ENCODE measurements at regions not wholly inside any gene's neighbourhood (a gene's known extent, or its start where the extent isn't known, plus 50 kb on each side); places are given as distances from the start of the nearest gene placed in this dataset.
"Not testable (repeated sequence)": the region's sequence is repeated elsewhere in the genome, so short reads cannot be mapped to it uniquely, and the experiment has no call there.

GRCh38 chr11:45388472-45388871, 102.3 kb upstream of the SYT13 start:
- Histone ChIP-seq H3K79me1 (ENCODE audit: low read depth in 1 of 2, low read length in 2 of 2) (no peaks in the 10 kb centered on the region), H3K9me1 (ENCODE audit: insufficient read depth, low read length) (no peaks in the 10 kb centered on the region), H4K91ac (ENCODE audit: insufficient read depth, low read depth, low read length) (no peak overlapping the region), H3K27me3 (ENCODE audit: control insufficient read depth, insufficient read depth, low read length) (peaks cover 16% of the 10 kb centered on the region), H4K5ac (ENCODE audit: low read depth, low read length) (no peak overlapping the region), H2BK20ac (ENCODE audit: low read depth, low read length) (no peak overlapping the region), H2AFZ (replicated peaks; ENCODE audit: low read length, poor library complexity) (no peak overlapping the region), H3K4me1 (ENCODE audit: control insufficient read depth, insufficient read depth, low read length) (no peaks in the 10 kb centered on the region), H2BK15ac (ENCODE audit: low read depth, low read length) (no peak overlapping the region), H4K20me1 (ENCODE audit: insufficient read depth, low read length) (no peaks in the 10 kb centered on the region), H3K4ac (ENCODE audit: low read depth, low read length) (no peak overlapping the region), H3K56ac (ENCODE audit: extremely low read depth, insufficient read depth, low read length) (no peak overlapping the region), H3K18ac (ENCODE audit: low read depth, low read length) (no peak overlapping the region), H2BK120ac (ENCODE audit: low read depth, low read length) (no peak overlapping the region), H3K14ac (replicated peaks; ENCODE audit: low read depth, low read length) (no peak overlapping the region), H3K4me3 (ENCODE audit: insufficient read depth, low read depth, low read length) (no peak overlapping the region), H2BK5ac (ENCODE audit: low read depth, low read length, poor library complexity, severe bottlenecking) (no peak overlapping the region), H3K36me3 (ENCODE audit: control insufficient read depth, insufficient read depth, low read length) (no peaks in the 10 kb centered on the region), H3K4me2 (ENCODE audit: low read depth, low read length) (no peak overlapping the region), H4K8ac (ENCODE audit: low read depth in 2 of 2, low read length in 2 of 2) (no peak overlapping the region), H2AK9ac (replicated peaks; ENCODE audit: low read depth, low read length, poor library complexity) (no peak overlapping the region), H3K9ac (ENCODE audit: low read depth, low read length) (no peak overlapping the region), H2AK5ac (ENCODE audit: low read depth, low read length) (no peak overlapping the region), H3K23ac (ENCODE audit: low read depth, low read length) (no peak overlapping the region), H3K27ac (ENCODE audit: insufficient read depth, low read length) (no peak overlapping the region), H3K9me3 (ENCODE audit: control insufficient read depth, insufficient read depth, low read length) (no peaks in the 10 kb centered on the region)
- ChIA-PET CTCF (no interaction called here), POLR2A (ENCODE audit: unreplicated experiment) (no interaction called here)
- intact Hi-C loops (cut with micrococcal nuclease) (no loop called here), dilution Hi-C loops (cut with HindIII; ENCODE audit: low sequenced_read_pairs, unreplicated experiment) (no loop called here), in situ Hi-C loops (cut with MboI; ENCODE audit: low sequenced_read_pairs) (no loop called here)
- ATAC-seq (ENCODE audit: low read depth) (no peak), DNase-seq (no peak)
- no TSS peak for BruUV-seq (replicated peaks)
- TF ChIP-seq RCOR1 (IDR thresholded peaks at IDR 0.05; ENCODE audit: insufficient replicate concordance, low read length) (no peak), POLR2A (IDR thresholded peaks at IDR 0.05; ENCODE audit: low read depth, low read length) (no peak)
- TF ChIP-seq, protein P1, sequence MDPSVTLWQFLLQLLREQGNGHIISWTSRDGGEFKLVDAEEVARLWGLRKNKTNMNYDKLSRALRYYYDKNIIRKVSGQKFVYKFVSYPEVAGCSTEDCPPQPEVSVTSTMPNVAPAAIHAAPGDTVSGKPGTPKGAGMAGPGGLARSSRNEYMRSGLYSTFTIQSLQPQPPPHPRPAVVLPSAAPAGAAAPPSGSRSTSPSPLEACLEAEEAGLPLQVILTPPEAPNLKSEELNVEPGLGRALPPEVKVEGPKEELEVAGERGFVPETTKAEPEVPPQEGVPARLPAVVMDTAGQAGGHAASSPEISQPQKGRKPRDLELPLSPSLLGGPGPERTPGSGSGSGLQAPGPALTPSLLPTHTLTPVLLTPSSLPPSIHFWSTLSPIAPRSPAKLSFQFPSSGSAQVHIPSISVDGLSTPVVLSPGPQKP (IDR thresholded peaks at IDR 0.05; ENCODE audit: borderline replicate concordance, low read depth, low read length), result no peak
- TF ChIP-seq, protein P2, sequence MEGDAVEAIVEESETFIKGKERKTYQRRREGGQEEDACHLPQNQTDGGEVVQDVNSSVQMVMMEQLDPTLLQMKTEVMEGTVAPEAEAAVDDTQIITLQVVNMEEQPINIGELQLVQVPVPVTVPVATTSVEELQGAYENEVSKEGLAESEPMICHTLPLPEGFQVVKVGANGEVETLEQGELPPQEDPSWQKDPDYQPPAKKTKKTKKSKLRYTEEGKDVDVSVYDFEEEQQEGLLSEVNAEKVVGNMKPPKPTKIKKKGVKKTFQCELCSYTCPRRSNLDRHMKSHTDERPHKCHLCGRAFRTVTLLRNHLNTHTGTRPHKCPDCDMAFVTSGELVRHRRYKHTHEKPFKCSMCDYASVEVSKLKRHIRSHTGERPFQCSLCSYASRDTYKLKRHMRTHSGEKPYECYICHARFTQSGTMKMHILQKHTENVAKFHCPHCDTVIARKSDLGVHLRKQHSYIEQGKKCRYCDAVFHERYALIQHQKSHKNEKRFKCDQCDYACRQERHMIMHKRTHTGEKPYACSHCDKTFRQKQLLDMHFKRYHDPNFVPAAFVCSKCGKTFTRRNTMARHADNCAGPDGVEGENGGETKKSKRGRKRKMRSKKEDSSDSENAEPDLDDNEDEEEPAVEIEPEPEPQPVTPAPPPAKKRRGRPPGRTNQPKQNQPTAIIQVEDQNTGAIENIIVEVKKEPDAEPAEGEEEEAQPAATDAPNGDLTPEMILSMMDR (conservative IDR thresholded peaks at IDR 0.05; ENCODE audit: low read depth, low read length), result no peak
- TF ChIP-seq, protein P3, sequence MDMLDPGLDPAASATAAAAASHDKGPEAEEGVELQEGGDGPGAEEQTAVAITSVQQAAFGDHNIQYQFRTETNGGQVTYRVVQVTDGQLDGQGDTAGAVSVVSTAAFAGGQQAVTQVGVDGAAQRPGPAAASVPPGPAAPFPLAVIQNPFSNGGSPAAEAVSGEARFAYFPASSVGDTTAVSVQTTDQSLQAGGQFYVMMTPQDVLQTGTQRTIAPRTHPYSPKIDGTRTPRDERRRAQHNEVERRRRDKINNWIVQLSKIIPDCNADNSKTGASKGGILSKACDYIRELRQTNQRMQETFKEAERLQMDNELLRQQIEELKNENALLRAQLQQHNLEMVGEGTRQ (IDR thresholded peaks at IDR 0.05; ENCODE audit: low read depth, low read length), result no peak
- no CpG with 5 or more reads among the region's 1 CpG for WGBS, 2 experiments (ENCODE audit: extremely low coverage in 2 of 2, insufficient read length in 1 of 2)

DNA sequence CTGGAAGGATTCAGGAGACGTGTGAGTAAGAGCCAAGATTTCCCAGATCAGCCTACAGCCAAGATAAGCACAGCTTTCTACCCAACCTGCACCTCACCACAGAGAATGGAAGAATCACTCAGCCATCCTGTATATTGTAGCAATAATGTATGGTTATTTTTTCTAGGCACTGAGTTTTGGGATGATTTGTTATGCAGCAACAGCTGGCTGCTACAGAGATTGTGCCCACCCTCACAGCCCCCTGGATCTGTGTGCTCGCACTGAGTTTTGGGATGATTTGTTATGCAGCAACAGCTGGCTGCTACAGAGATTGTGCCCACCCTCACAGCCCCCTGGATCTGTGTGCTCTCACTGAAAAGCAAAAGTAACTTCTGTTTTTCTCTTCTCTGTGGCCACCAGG, 101.7 kb upstream of the SYT13 start:
- H2BK5ac ChIP-seq (ENCODE audit: low read depth, low read length, poor library complexity, severe bottlenecking); H3K4me2 ChIP-seq (ENCODE audit: low read depth, low read length); H3K4ac ChIP-seq (ENCODE audit: low read depth, low read length); H4K8ac ChIP-seq (ENCODE audit: low read depth in 2 of 2, low read length in 2 of 2); H2BK15ac ChIP-seq (ENCODE audit: low read depth, low read length); H4K91ac ChIP-seq (ENCODE audit: insufficient read depth, low read depth, low read length); DNase-seq; H2BK120ac ChIP-seq (ENCODE audit: low read depth, low read length); H3K18ac ChIP-seq (ENCODE audit: low read depth, low read length); H3K23ac ChIP-seq (ENCODE audit: low read depth, low read length); H3K9me3 ChIP-seq (ENCODE audit: control insufficient read depth, insufficient read depth, low read length); POLR2A ChIA-PET (ENCODE audit: unreplicated experiment); H4K20me1 ChIP-seq (ENCODE audit: insufficient read depth, low read length); BruUV-seq (replicated peaks); H3K4me3 ChIP-seq (ENCODE audit: insufficient read depth, low read depth, low read length); H2BK20ac ChIP-seq (ENCODE audit: low read depth, low read length); H3K27ac ChIP-seq (ENCODE audit: insufficient read depth, low read length); H2AFZ ChIP-seq (replicated peaks; ENCODE audit: low read length, poor library complexity); in situ Hi-C loops (cut with MboI; ENCODE audit: low sequenced_read_pairs); H2AK9ac ChIP-seq (replicated peaks; ENCODE audit: low read depth, low read length, poor library complexity); H3K14ac ChIP-seq (replicated peaks; ENCODE audit: low read depth, low read length); H3K79me1 ChIP-seq (ENCODE audit: low read depth in 1 of 2, low read length in 2 of 2); H3K9ac ChIP-seq (ENCODE audit: low read depth, low read length); H3K56ac ChIP-seq (ENCODE audit: extremely low read depth, insufficient read depth, low read length); H4K5ac ChIP-seq (ENCODE audit: low read depth, low read length); H3K9me1 ChIP-seq (ENCODE audit: insufficient read depth, low read length); H3K36me3 ChIP-seq (ENCODE audit: control insufficient read depth, insufficient read depth, low read length); CTCF ChIA-PET; dilution Hi-C loops (cut with HindIII; ENCODE audit: low sequenced_read_pairs, unreplicated experiment); ATAC-seq (ENCODE audit: low read depth); H3K4me1 ChIP-seq (ENCODE audit: control insufficient read depth, insufficient read depth, low read length); H2AK5ac ChIP-seq (ENCODE audit: low read depth, low read length); intact Hi-C loops (cut with micrococcal nuclease): not testable (repeated sequence)
- peaks cover 12% of the 10 kb centered on the region for H3K27me3 ChIP-seq (ENCODE audit: control insufficient read depth, insufficient read depth, low read length)
- WGBS, 2 experiments (ENCODE audit: extremely low coverage in 2 of 2, insufficient read length in 1 of 2), result no CpG with 5 or more reads among the region's 2 CpGs

All from IMR-90 (cell line).